GM12878 (cell line): ENCODE measurements at regions not wholly inside any gene's neighbourhood (a gene's known extent, or its start where the extent isn't known, plus 50 kb on each side); places are given as distances from the start of the nearest gene placed in this dataset.

Experiments
- NFYB ChIP-seq: IDR thresholded peaks from 2 replicates; pipeline ENCODE4 v1.6.1; 2011; ENCODE audit warnings: low read depth, mild to moderate bottlenecking, low read length, improper control_type of control experiment, moderate library complexity; ENCODE audit not compliant: insufficient read depth
- RAD51 ChIP-seq: fragments of 450-650 bp; IDR thresholded peaks from 2 replicates; pipeline ENCODE4 v1.6.1; 2016; ENCODE audit warnings: moderate library complexity, mild to moderate bottlenecking, inconsistent platforms
- TF ChIP-seq, protein P1 (sequence below), 3 experiments: IDR thresholded peaks in 2 of 3; conservative IDR thresholded peaks in 1 of 3; 2 replicates each; pipeline ENCODE4 v1.5.1; 2011; ENCODE audit warnings: low read depth in 3 of 3, low read length in 3 of 3, mild to moderate bottlenecking in 3 of 3, control low read depth in 2 of 3, moderate library complexity in 2 of 3, inconsistent platforms in 1 of 3, mixed read lengths in 1 of 3; ENCODE audit not compliant: control insufficient read depth in 2 of 3, insufficient read depth in 1 of 3; ENCODE audit errors: extremely low read depth in 1 of 3

DNA sequence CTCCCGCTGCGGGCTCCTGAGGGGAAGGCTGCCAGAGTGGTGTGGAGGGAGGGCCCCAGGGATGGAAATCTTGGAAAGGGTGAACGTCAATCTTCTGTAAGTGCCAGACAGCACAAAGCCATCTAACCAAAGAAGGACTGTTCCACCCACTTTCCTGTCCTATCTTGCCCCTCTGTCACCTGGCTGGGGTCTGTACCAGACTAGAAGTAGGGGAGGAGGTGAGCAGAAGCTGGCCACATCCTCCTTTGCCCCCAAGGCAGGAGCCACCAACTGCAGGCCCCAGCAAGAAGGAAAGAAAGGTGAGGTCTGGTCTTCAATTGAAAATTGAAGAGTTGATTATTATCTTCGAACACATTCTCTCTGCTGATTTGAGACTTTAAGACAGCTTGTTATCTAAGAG is 214.4 kb upstream of the LEF1 start:
- TF ChIP-seq RAD51 (no peak), NFYB (no peak)
- TF ChIP-seq, protein P1, sequence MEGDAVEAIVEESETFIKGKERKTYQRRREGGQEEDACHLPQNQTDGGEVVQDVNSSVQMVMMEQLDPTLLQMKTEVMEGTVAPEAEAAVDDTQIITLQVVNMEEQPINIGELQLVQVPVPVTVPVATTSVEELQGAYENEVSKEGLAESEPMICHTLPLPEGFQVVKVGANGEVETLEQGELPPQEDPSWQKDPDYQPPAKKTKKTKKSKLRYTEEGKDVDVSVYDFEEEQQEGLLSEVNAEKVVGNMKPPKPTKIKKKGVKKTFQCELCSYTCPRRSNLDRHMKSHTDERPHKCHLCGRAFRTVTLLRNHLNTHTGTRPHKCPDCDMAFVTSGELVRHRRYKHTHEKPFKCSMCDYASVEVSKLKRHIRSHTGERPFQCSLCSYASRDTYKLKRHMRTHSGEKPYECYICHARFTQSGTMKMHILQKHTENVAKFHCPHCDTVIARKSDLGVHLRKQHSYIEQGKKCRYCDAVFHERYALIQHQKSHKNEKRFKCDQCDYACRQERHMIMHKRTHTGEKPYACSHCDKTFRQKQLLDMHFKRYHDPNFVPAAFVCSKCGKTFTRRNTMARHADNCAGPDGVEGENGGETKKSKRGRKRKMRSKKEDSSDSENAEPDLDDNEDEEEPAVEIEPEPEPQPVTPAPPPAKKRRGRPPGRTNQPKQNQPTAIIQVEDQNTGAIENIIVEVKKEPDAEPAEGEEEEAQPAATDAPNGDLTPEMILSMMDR (IDR thresholded peaks at IDR 0.05 in 2 of 3, conservative IDR thresholded peaks at IDR 0.05 in 1 of 3; ENCODE audit: control insufficient read depth in 2 of 3, extremely low read depth in 1 of 3, insufficient read depth in 1 of 3, low read depth in 3 of 3, low read length in 3 of 3), result no peak
